OCI-LY3 (cell line): ENCODE measurements at regions not wholly inside any gene's neighbourhood (a gene's known extent, or its start where the extent isn't known, plus 50 kb on each side); places are given as distances from the start of the nearest gene placed in this dataset.

Experiments used
- H2AFZ ChIP-seq: fragments of 200-600, 300-600 bp; shearing (Covaris generic); 2 replicates; pipeline ENCODE4 v1.6.0; 2014; ENCODE audit warnings: antibody characterized with exemption, low read depth, low read length
- H3K27ac ChIP-seq: fragments of 200-600, 300-600 bp; sonication (generic); 2 replicates; pipeline ENCODE4 v1.5.1; 2014; ENCODE audit warnings: mild to moderate bottlenecking, low read length, moderate library complexity, mixed read lengths
- H3K27me3 ChIP-seq: fragments of 200-600, 300-600 bp; sonication (generic); 2 replicates; pipeline ENCODE4 v1.6.1; 2014; ENCODE audit warnings: low read depth, low read length, mixed read lengths
- H3K36me3 ChIP-seq: fragments of 200-600, 300-600 bp; sonication (generic); replicated peaks from 2 replicates; pipeline ENCODE3; 2014; ENCODE audit warnings: low read depth, low read length, mixed read lengths
- H3K4me1 ChIP-seq: fragments of 300-600, 200-600 bp; sonication (generic); 2 replicates; pipeline ENCODE4 v1.6.1; 2014; ENCODE audit warnings: low read length, mixed read lengths
- H3K4me2 ChIP-seq: fragments of 200-600, 300-600 bp; sonication (generic); 2 replicates; pipeline ENCODE4 v1.6.1; 2014; ENCODE audit warnings: low read length, mixed read lengths
- H3K4me3 ChIP-seq: fragments of 300-600, 200-600 bp; sonication (generic); 2 replicates; pipeline ENCODE4 v1.5.1; 2014; ENCODE audit warnings: antibody characterized with exemption, mild to moderate bottlenecking, low read length, moderate library complexity
- H3K79me2 ChIP-seq: fragments of 300-600, 200-600 bp; shearing (Covaris generic); 2 replicates; pipeline ENCODE4 v1.6.1; 2014; ENCODE audit warnings: mild to moderate bottlenecking, low read length, mixed read lengths
- H3K9ac ChIP-seq: fragments of 300-600, 200-600 bp; shearing (Covaris generic); 2 replicates; pipeline ENCODE4 v1.6.0; 2014; ENCODE audit warnings: mild to moderate bottlenecking, low read length, moderate library complexity
- H3K9me3 ChIP-seq: fragments of 200-600, 300-600 bp; shearing (Covaris generic); 2 replicates; pipeline ENCODE4 v1.6.1; 2014; ENCODE audit warnings: low read length, mixed read lengths; ENCODE audit not compliant: insufficient read depth
- H4K20me1 ChIP-seq: fragments of 200-600, 300-600 bp; sonication (generic); 2 replicates; pipeline ENCODE4 v1.6.1; 2016; ENCODE audit warnings: low read length, mixed read lengths; ENCODE audit not compliant: insufficient read depth
- EZH2phosphoT487 ChIP-seq: fragments of 200-600 bp; shearing (Covaris generic); IDR thresholded peaks from 2 replicates; pipeline ENCODE4 v1.6.1; 2018; ENCODE audit warnings: antibody characterized with exemption, mixed run types, low read depth
- TF ChIP-seq, protein P1 (sequence below): fragments of 200-600, 300-600 bp; sonication (generic); IDR thresholded peaks from 2 replicates; pipeline ENCODE4 v1.5.1; 2014; ENCODE audit warnings: antibody characterized with exemption, low read length, low read depth

DNA sequence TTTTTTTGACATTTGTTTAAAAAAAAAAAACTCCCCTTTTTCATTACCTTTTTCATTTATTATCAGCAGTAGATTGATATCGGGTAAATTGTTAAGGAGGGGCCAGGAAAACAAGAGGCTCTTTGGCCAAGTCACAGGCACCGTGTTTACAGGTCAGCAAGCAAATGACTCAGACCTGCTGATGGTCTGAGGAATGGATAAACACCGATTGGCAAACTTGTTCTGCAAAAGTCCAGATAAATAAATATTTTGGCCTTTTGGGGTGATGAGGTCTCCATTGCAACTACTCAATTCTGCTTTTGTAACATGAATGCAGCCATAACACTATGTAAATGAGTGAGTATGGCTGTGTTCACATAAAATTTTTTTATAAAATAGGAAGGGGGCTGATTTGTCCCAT, 94.0 kb downstream of the RPS29 start:
- no peak for TF ChIP-seq EZH2phosphoT487
- TF ChIP-seq, protein P1, sequence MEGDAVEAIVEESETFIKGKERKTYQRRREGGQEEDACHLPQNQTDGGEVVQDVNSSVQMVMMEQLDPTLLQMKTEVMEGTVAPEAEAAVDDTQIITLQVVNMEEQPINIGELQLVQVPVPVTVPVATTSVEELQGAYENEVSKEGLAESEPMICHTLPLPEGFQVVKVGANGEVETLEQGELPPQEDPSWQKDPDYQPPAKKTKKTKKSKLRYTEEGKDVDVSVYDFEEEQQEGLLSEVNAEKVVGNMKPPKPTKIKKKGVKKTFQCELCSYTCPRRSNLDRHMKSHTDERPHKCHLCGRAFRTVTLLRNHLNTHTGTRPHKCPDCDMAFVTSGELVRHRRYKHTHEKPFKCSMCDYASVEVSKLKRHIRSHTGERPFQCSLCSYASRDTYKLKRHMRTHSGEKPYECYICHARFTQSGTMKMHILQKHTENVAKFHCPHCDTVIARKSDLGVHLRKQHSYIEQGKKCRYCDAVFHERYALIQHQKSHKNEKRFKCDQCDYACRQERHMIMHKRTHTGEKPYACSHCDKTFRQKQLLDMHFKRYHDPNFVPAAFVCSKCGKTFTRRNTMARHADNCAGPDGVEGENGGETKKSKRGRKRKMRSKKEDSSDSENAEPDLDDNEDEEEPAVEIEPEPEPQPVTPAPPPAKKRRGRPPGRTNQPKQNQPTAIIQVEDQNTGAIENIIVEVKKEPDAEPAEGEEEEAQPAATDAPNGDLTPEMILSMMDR, result no peak
- H3K4me3 ChIP-seq, result no peak overlapping the region
- H3K27me3 ChIP-seq, result no peaks in the 10 kb centered on the region
- no peaks in the 10 kb centered on the region for H3K36me3 ChIP-seq
- H3K4me2 ChIP-seq, result no peak overlapping the region
- H3K4me1 ChIP-seq, result no peaks in the 10 kb centered on the region
- H3K9ac ChIP-seq, result no peak overlapping the region
- H4K20me1 ChIP-seq, result no peaks in the 10 kb centered on the region
- no peaks in the 10 kb centered on the region for H3K9me3 ChIP-seq
- H3K79me2 ChIP-seq, result no peaks in the 10 kb centered on the region
- H2AFZ ChIP-seq, result no peak overlapping the region
- H3K27ac ChIP-seq, result no peak overlapping the region

DNA sequence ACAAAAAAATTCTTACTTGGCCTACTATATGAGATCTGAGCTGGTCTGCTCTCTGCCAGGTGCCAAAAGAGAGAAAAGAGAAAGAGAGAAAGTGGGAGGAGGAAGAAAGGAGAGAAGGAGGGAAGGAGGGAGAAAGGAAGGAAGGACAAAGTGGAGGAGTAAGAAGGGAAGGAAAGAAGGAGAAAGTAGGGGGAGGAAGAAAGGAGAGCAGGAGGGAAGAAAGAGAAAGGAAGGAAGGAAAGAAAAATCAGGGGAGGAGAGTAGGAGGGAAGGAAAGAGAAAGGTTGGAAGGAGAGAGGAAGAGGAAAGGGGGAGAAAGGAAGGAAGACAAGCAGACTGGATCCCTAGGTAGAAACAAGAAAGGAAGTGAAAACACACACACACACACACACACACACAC, 96.8 kb downstream of the RPS29 start:
- H3K4me1 ChIP-seq, result no peaks in the 10 kb centered on the region
- no peak for TF ChIP-seq EZH2phosphoT487
- TF ChIP-seq, protein P1, result no peak
- H3K36me3 ChIP-seq, result no peaks in the 10 kb centered on the region
- H3K9me3 ChIP-seq, result no peaks in the 10 kb centered on the region
- no peak overlapping the region for H3K27ac ChIP-seq
- H2AFZ ChIP-seq, result no peak overlapping the region
- no peaks in the 10 kb centered on the region for H3K27me3 ChIP-seq
- H3K4me2 ChIP-seq, result no peak overlapping the region
- no peaks in the 10 kb centered on the region for H3K79me2 ChIP-seq
- H4K20me1 ChIP-seq, result no peaks in the 10 kb centered on the region
- H3K4me3 ChIP-seq, result no peak overlapping the region
- no peak overlapping the region for H3K9ac ChIP-seq

DNA sequence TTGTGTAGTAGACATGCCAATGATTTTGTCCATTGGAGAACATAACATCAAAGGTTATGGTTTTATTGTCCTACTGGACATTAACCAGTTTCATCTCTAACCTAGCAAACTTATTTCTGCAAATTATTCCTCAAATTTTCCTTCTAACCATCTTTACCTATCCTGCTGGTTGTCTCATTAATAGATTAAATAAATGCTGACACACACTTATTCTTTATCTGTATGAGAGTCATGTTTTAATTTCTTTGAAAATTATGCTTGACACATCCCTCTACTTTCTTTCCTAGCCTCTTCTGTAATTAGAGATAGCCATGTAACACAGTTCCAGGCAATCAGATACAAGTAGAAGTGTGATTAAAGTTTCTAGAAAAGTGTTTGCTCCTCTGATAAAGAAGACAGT, 98.9 kb downstream of the RPS29 start:
- Histone ChIP-seq H3K27me3 (no peaks in the 10 kb centered on the region), H3K79me2 (no peaks in the 10 kb centered on the region), H3K4me3 (no peak overlapping the region), H3K36me3 (no peaks in the 10 kb centered on the region), H3K9ac (no peak overlapping the region), H3K9me3 (no peaks in the 10 kb centered on the region), H3K27ac (no peak overlapping the region), H3K4me1 (no peaks in the 10 kb centered on the region), H2AFZ (no peak overlapping the region), H4K20me1 (no peaks in the 10 kb centered on the region), H3K4me2 (no peak overlapping the region)
- TF ChIP-seq, protein P1, result no peak

DNA sequence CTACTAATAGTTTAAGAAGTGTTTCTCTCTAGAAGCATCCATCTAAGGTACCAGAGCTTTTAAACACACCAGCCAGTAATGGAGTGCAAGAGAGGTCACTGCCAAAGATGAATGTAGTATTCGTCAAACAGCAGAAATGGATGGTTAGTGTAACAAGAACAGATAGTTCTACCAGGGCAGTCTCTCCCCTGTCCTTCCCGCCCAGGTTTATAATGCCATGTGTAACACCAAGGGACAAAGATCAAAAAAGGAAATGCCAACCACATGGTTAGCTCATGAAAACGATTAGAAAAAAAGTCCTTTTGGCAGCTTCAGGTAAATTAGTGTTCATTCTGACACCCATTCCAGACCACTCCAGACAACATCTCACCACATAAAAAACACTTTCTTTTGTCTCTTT, 100.9 kb downstream of the RPS29 start:
- H3K79me2 ChIP-seq, result no peaks in the 10 kb centered on the region
- no peak overlapping the region for H3K4me3 ChIP-seq
- H3K27ac ChIP-seq, result no peak overlapping the region
- H3K9ac ChIP-seq, result no peak overlapping the region
- no peaks in the 10 kb centered on the region for H4K20me1 ChIP-seq
- no peaks in the 10 kb centered on the region for H3K27me3 ChIP-seq
- no peak overlapping the region for H3K4me2 ChIP-seq
- no peaks in the 10 kb centered on the region for H3K9me3 ChIP-seq
- H2AFZ ChIP-seq, result no peak overlapping the region
- no peak for TF ChIP-seq EZH2phosphoT487
- TF ChIP-seq, protein P1, result no peak
- H3K4me1 ChIP-seq, result no peaks in the 10 kb centered on the region
- no peaks in the 10 kb centered on the region for H3K36me3 ChIP-seq
